Umbilical cord (tissue), 1 donor: ENCODE measurements at regions not wholly inside any gene's neighbourhood (a gene's known extent, or its start where the extent isn't known, plus 50 kb on each side); places are given as distances from the start of the nearest gene placed in this dataset.

Source experiments
- DNase-seq: peaks from one replicate; pipeline ENCODE4 v3.0.0-alpha.2; 2015; ENCODE audit warnings: low spot score

GRCh38 chr6:103081876-103082630, 1688.5 kb downstream of the GRIK2 start:
- DNase-seq: no peak

- DNase-seq: no peak
These were observed 1687.6 kb downstream of the GRIK2 start for GRCh38 chr6:103081126-103081525.

- DNase-seq: no peak
These were observed 1687.0 kb downstream of the GRIK2 start for GRCh38 chr6:103080497-103080896.

GRCh38 chr6:103079867-103080266, 1686.4 kb downstream of the GRIK2 start:
- DNase-seq: no peak

GRCh38 chr6:103062136-103062535, 1668.6 kb downstream of the GRIK2 start:
- no peak for DNase-seq

DNA sequence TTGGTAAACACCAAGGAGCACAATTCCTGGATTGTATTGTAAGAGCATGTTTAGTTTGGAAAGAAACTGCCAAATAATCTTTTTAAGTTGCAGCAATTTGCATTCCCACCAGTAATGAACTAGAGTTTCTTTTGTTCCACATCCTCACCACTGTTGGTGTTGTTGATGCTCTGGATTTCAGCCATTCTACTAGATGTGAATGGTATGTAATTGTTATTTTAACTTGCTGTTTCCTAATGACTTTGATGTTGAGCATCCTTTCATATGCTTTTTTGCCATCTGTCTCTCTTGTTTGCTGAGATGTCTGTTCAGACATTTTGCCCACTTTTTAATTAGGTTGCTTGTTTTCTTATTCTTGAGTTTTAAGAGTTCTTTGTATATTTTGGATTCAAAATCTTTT, 1654.1 kb downstream of the GRIK2 start:
- DNase-seq: no peak

DNA sequence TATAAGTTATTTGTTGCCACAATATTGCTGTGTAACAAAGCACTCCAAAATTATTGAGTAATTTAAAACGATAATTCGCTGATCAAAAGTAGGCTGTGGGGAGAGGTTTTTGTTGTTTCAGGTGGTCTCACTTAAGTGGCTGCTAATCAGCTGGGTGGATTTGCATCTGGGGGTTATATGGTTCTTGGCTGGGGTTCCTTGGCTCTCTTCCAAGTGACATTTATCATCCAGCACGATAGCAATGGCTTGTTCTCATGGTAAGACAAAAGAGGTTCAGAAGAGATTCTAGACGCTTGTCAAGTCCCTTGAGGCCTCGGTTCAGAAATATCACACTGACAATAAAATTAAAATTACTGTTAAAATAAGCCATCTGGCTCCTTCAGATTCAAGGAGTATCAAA, 1648.8 kb downstream of the GRIK2 start:
- DNase-seq: no peak

- no peak for DNase-seq
These were observed 1643.3 kb downstream of the GRIK2 start for GRCh38 chr6:103036846-103037245.

GRCh38 chr6:103027271-103027931, 1633.9 kb downstream of the GRIK2 start:
- no peak for DNase-seq

DNA sequence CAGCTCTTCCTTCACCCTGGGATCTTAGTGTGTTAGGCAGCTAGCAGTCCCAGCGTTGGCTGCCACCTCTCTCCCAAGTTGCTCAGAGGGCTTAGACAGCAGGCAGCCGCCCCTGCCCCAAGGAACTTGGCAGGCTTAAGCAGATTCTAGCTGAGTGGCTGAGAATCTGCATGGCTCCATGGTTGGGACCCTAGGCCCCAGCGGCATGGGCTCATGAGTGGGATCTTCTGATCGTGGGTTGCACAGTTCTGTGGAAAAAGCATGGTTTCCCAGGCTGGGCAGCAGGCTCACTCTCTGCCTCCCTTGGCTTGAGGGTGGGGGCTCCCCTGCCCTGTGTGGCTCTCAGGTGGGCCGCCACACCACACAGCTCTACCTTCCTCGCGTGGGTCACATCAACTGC, 1624.9 kb downstream of the GRIK2 start:
- DNase-seq: no peak

GRCh38 chr6:103017878-103018277, 1624.4 kb downstream of the GRIK2 start:
- no peak for DNase-seq

- no peak for DNase-seq
These were observed 1618.1 kb downstream of the GRIK2 start for GRCh38 chr6:103011605-103012004.

DNA sequence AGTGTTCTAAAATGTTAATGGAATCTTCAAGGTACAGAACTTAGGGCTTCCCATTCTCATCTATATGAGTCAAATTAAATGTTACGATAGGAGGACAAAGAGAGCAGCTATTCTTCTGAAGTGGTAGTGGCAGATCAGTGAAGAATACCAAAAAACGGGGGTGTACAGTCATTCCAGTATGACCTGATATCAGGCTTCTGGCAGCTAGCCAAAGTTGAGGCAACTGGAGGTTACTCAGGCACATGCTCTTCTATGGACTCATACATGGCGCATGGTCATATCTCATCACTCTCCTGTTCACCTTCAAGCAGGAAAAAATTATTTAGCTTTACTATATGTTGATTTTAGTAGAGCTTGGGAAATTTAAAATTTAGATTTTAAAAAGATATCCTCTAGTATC, 1608.8 kb downstream of the GRIK2 start:
- peak; percentile 22 for DNase-seq

DNA sequence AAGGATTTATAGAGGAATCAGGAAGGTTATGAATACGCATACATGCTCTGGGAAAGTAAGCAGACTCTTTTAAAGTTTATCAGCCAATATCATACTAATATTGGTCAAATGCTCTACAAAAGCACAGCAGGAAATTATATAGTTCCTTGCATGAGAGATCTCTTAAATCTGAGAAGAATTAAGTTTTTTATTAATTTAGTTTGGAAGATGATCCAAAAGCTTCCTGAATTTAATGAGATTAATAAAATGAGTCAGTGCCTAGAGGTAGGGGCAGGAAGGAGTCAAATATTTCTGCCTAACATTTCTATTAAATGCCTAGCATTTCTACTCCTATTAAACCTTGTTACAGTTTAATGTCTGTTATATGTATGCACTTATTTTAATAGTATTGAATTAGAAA, 1608.2 kb downstream of the GRIK2 start:
- DNase-seq: no peak

DNA sequence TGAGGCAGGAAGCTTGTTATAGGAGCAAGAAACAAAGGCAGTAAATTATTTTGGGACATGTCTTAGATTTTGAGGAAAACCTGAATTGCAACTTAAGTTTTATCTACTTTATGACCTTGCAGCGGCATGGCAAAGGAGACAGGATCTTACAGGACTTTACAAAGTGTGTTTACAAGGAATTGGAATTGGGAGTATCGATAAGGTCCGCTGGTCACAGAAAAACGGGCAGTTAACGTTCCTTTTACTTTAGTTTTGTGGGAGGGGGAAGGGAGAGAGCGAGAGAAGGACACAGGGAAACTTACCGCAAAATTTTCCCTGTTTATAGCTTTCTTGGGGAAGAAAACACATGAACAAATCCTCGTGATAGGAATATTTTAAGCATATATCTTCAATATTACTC, 1607.2 kb downstream of the GRIK2 start:
- DNase-seq: no peak

DNA sequence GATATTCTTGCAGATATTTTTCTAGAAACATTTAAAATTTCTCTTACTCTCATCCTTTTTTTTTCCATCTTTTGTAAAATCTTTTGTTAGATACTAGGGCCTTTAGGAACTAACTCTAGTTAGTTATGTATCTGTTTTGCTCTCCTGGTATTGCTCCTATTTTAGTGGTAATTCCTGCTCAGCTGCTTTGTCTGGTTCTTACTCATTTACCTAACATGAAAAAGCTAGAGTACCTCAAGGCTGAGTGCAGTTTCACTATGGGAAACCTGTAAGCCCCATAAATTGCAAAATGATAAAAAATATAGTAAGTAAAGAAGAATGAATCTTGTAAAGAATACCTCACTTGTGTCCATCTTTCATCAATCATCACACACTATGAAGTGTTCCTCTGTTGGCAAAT, 1602.0 kb downstream of the GRIK2 start:
- DNase-seq: peak; percentile 50

DNA sequence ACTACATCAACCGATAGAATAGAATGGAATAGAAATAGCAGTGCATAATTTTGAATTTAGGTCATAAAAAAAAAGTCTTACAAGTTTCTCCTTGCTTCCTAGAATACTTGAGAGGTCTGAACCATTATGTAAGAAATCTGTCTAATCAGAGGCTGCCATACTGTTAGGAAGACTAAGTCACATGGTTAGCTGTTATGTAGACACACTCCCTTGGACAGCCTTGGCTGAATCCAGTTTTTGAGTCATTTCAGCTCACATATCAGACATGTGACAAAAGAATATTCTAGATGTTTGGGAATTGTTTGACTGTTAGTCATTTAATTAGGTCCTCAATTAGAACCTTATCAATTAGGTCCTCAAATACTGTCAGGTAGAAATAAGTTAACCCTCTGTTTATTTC, 1601.4 kb downstream of the GRIK2 start:
- DNase-seq: no peak

GRCh38 chr6:102986086-102986485, 1592.6 kb downstream of the GRIK2 start:
- DNase-seq: no peak

DNA sequence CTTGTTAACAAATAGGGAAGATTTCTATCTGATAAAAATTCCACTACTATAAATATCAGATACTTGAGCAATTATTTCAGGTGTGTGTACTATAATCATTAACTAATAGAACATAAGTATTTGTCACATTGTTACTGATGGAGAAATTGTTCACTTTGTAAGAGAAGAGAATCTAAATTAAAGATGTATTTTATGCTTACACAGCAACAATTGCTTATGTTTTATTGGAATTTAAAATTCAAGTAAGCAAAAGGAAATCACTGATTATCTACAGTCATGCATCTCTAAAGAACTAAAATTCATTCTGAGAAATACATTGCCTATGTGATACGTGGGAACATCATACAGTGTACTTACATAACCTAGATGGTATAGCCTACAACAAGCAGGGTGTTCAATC, 1590.8 kb downstream of the GRIK2 start:
- DNase-seq: no peak

- DNase-seq: no peak
These were observed 1588.0 kb downstream of the GRIK2 start for GRCh38 chr6:102981490-102982015.

DNA sequence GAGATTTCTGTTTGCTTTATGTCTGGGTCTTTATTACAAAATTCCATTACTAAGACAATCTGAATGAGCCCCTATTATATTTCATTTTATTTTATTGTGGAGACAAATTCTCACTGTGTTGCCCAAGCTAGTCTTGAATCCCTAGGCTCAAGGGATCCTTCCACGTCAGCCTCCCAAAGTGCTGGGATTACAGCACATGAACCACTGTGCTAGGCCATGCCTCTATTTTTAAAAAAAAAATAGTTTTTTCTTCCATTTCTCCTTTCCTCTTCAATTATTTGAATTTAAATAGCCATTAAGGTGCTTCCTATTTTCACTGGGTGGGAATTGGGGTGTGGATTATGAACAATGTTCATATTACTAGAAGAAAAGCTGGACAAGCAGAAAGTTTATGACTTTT, 1587.4 kb downstream of the GRIK2 start:
- DNase-seq: no peak

- DNase-seq: no peak
These were observed 1568.4 kb downstream of the GRIK2 start for GRCh38 chr6:102961902-102962301.

- DNase-seq: peak; percentile 3
These were observed 1557.5 kb downstream of the GRIK2 start for GRCh38 chr6:102950967-102951366.
